GM19238 (cell line): ENCODE measurements at regions not wholly inside any gene's neighbourhood (a gene's known extent, or its start where the extent isn't known, plus 50 kb on each side); places are given as distances from the start of the nearest gene placed in this dataset.
"Not testable (repeated sequence)": the region's sequence is repeated elsewhere in the genome, so short reads cannot be mapped to it uniquely, and the experiment has no call there.

ENCODE experiments used
- DNase-seq: peaks from one replicate; pipeline ENCODE4 v3.0.0; 2011; ENCODE audit warnings: low spot score; ENCODE audit not compliant: insufficient read length

GRCh38 chr11:110878513-110878912, 166.3 kb upstream of the ARHGAP20 start:
- no peak for DNase-seq

- DNase-seq = no peak
Measured at GRCh38 chr11:110874437-110875030, 162.3 kb upstream of the ARHGAP20 start.

GRCh38 chr11:110873975-110874374, 161.7 kb upstream of the ARHGAP20 start:
- DNase-seq = no peak

GRCh38 chr11:110870816-110871522, 158.7 kb upstream of the ARHGAP20 start:
- no peak for DNase-seq

GRCh38 chr11:110867951-110868350, 155.7 kb upstream of the ARHGAP20 start:
- DNase-seq = no peak

GRCh38 chr11:110866081-110866480, 153.8 kb upstream of the ARHGAP20 start:
- no peak for DNase-seq

GRCh38 chr11:110862407-110862806, 150.2 kb upstream of the ARHGAP20 start:
- no peak for DNase-seq

GRCh38 chr11:110860461-110860860, 148.2 kb upstream of the ARHGAP20 start:
- DNase-seq = no peak

GRCh38 chr11:110859998-110860397, 147.8 kb upstream of the ARHGAP20 start:
- DNase-seq = no peak

GRCh38 chr11:110859240-110859840, 147.1 kb upstream of the ARHGAP20 start:
- no peak for DNase-seq

GRCh38 chr11:110858547-110858921, 146.3 kb upstream of the ARHGAP20 start:
- DNase-seq = no peak

GRCh38 chr11:110857892-110858546, 145.8 kb upstream of the ARHGAP20 start:
- no peak for DNase-seq

- DNase-seq = no peak
Measured at GRCh38 chr11:110856996-110857812, 145.0 kb upstream of the ARHGAP20 start.

- no peak for DNase-seq
Measured at GRCh38 chr11:110856340-110856739, 144.1 kb upstream of the ARHGAP20 start.

- DNase-seq = no peak
Measured at GRCh38 chr11:110855191-110855590, 143.0 kb upstream of the ARHGAP20 start.

- DNase-seq = no peak
Measured at GRCh38 chr11:110852921-110853490, 140.8 kb upstream of the ARHGAP20 start.

GRCh38 chr11:110850846-110851245, 138.6 kb upstream of the ARHGAP20 start:
- no peak for DNase-seq

GRCh38 chr11:110843053-110843452, 130.8 kb upstream of the ARHGAP20 start:
- DNase-seq = not testable (repeated sequence)

GRCh38 chr11:110838808-110839207, 126.6 kb upstream of the ARHGAP20 start:
- no peak for DNase-seq

- DNase-seq = no peak
Measured at GRCh38 chr11:110837603-110838002, 125.4 kb upstream of the ARHGAP20 start.

- DNase-seq = no peak
Measured at GRCh38 chr11:110835106-110835505, 122.9 kb upstream of the ARHGAP20 start.
